Prostate gland (tissue), 2 donors: ENCODE measurements at regions not wholly inside any gene's neighbourhood (a gene's known extent, or its start where the extent isn't known, plus 50 kb on each side); places are given as distances from the start of the nearest gene placed in this dataset.

Source experiments
- DNase-seq: peaks from one replicate; pipeline ENCODE4 v3.0.0-alpha.2; 2019; ENCODE audit warnings: low spot score
- H3K27ac ChIP-seq, 2 donors: fragments of 200-600 bp; sonication (generic); 2 replicates each; pipeline ENCODE4 v1.5.1; 2017 to 2019
- H3K27me3 ChIP-seq: fragments of 200-600 bp; sonication (generic); replicated peaks from 2 replicates; pipeline ENCODE4 v1.5.1; 2019; ENCODE audit not compliant: insufficient read depth
- H3K36me3 ChIP-seq, 2 donors: fragments of 200-600 bp; sonication (generic); 1 replicate in 1 of 2; 2 replicates in 1 of 2; pipeline versions ENCODE4 v1.5.1 to v1.8.1; 2017 to 2019
- H3K4me1 ChIP-seq: fragments of 200-600 bp; sonication (generic); replicated peaks from 2 replicates; pipeline ENCODE4 v1.5.1; 2019
- H3K4me3 ChIP-seq, 2 donors: fragments of 200-600 bp; sonication (generic); 2 replicates each; pipeline ENCODE4 v1.5.1; 2017 to 2019
- H3K9me3 ChIP-seq: fragments of 200-600 bp; sonication (generic); 2 replicates; pipeline ENCODE4 v1.5.1; 2017
- CTCF ChIP-seq, 4 experiments: fragments of 200-600 bp in 2 of 4; fragments of 450-650 bp in 2 of 4; sonication (generic) in 2 of 4; IDR thresholded peaks; 1 replicate in 3 of 4; 2 replicates in 1 of 4; pipeline ENCODE4 v1.5.1; 2016 to 2019; ENCODE audit warnings: antibody characterized with exemption in 4 of 4, mild to moderate bottlenecking in 2 of 4, moderate library complexity in 2 of 4
- POLR2A ChIP-seq: fragments of 450-650 bp; IDR thresholded peaks from one replicate; pipeline ENCODE4 v1.6.1; 2016; ENCODE audit warnings: antibody characterized with exemption, mild to moderate bottlenecking
- POLR2AphosphoS5 ChIP-seq: sonication (generic); formaldehyde crosslinking; IDR thresholded peaks from one replicate; pipeline ENCODE4 v1.6.1; 2017; ENCODE audit warnings: antibody characterized with exemption
- WGBS: methylation state at CpG from one replicate; pipeline ENCODE4 v1.1.5; 2018; 5-methylcytosine and 5-hydroxymethylcytosine counted together
- intact Hi-C: fragments of 100-400 bp; cut with DNase I; formaldehyde crosslinking; loops from one replicate; pipeline ENCODE4 v1.14.2; 2022

DNA sequence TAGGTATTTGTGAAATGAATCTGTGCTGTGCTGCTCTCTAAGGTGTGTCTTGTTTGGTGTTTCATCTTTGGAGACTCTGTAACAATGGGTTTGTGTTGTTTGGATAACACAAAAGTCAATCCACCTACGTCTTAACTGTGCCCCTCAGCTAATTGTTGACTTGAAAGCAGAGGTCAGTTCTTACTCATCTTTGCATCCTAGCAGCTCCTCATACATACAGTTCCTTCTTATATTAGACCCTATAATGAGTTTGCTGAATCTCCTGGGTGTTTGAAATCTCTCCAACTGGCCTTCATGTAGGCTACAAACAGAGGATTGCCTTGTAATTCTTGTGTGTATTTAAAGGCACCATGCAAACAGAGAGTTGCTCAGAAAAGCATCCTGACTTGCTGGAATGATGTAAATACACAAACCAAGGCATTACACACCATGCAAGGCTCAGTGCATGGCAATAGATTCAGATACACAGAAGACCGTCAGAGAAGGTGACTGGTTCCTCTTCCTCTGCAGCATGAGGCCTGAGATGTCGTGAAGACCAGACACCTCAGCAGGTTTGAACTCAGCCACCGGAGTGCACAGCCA, 220.0 kb upstream of the JADE1 start:
- H3K4me1 ChIP-seq, result no peaks in the 10 kb centered on the region
- intact Hi-C loops, result no loop called here
- no peak overlapping the region for H3K4me3 ChIP-seq
- H3K27me3 ChIP-seq, result no peaks in the 10 kb centered on the region
- 72% methylated on average over 4 of the region's 4 CpGs for whole genome bisulfite sequencing
- no peaks in the 10 kb centered on the region for H3K36me3 ChIP-seq
- peak; percentile 64 for TF ChIP-seq POLR2AphosphoS5
- no peak for TF ChIP-seq CTCF (IDR thresholded peaks at IDR 0.05)
- DNase-seq, result peak; percentile 25
- no peaks in the 10 kb centered on the region for H3K9me3 ChIP-seq
- peak overlapping the region in 1 of 2 donors; percentile 2 for H3K27ac ChIP-seq

GRCh38 chr4:128587382-128587781, 222.1 kb upstream of the JADE1 start:
- Histone ChIP-seq H3K9me3 (no peaks in the 10 kb centered on the region), H3K27me3 (no peaks in the 10 kb centered on the region), H3K27ac (no peak overlapping the region), H3K36me3 (no peaks in the 10 kb centered on the region), H3K4me3 (no peak overlapping the region), H3K4me1 (no peaks in the 10 kb centered on the region)
- TF ChIP-seq POLR2A, result no peak
- TF ChIP-seq CTCF (IDR thresholded peaks at IDR 0.05), result no peak
- TF ChIP-seq POLR2AphosphoS5, result no peak
- no peak for DNase-seq
- whole genome bisulfite sequencing, result 99% methylated on average over 5 of the region's 5 CpGs
- intact Hi-C loops, result no loop called here

DNA sequence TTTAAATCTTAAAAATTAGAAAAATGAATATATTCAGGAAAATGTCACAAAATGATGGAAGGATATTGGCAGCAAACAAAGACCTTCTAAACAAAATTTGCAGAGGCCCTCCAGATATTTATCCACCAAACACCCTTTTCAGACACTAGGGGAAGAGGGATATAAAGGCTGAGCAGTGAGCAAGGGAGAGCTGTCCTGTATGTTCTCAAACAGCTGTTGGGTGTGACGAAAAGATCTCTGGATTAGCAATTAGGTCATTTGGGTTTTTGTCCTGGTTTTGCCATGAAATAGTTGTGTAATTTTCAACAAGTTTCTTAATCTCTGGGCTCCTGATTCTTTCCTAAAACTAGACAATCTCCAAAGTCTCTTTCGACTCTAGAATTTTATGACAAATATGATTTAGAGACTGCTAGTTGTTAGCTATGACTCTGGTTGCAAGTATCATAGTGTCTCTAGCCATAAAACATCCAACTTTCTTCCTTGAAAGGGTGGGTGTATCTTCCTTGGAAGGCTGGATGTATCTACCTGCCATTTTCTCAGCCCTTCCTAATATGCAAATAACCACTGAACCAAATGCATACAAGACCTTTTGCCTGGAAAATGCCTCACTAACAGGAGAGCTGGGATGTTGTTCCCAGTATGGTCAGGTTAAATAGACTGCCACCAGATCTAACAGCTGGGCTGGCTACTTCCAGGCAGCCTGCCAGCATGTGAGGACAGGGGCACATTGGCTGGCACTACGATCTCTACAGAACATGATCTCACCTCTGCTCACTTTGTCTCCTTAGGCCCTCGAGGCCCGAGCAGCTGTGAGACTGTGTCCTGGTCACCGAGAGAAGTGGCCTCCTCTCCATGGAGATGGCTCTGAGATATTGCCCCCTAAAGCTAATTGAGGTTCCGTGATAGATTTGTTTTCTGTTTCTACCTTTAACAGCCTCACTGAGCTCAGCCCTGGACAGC, 225.5 kb upstream of the JADE1 start:
- WGBS, result 82% methylated on average over 7 of the region's 7 CpGs
- Histone ChIP-seq H3K4me3 (no peak overlapping the region), H3K36me3 (no peaks in the 10 kb centered on the region), H3K27ac (no peak overlapping the region), H3K4me1 (no peaks in the 10 kb centered on the region), H3K9me3 (no peaks in the 10 kb centered on the region), H3K27me3 (no peaks in the 10 kb centered on the region)
- intact Hi-C loops, result no loop called here
- no peak for TF ChIP-seq CTCF (IDR thresholded peaks at IDR 0.05)
- no peak for TF ChIP-seq POLR2AphosphoS5
- no peak for TF ChIP-seq POLR2A
- DNase-seq, result no peak

- no peak for TF ChIP-seq POLR2AphosphoS5
- TF ChIP-seq CTCF (IDR thresholded peaks at IDR 0.05), result no peak
- no peak for TF ChIP-seq POLR2A
- DNase-seq, result no peak
- no peaks in the 10 kb centered on the region for H3K4me1 ChIP-seq
- no peaks in the 10 kb centered on the region for H3K9me3 ChIP-seq
- H3K27ac ChIP-seq, result no peak overlapping the region
- H3K36me3 ChIP-seq, result no peaks in the 10 kb centered on the region
- intact Hi-C loops, result no loop called here
- no peaks in the 10 kb centered on the region for H3K27me3 ChIP-seq
- WGBS, result 96% methylated on average over 1 of the region's 1 CpG
- no peak overlapping the region for H3K4me3 ChIP-seq
Measured at GRCh38 chr4:128582427-128582870, 227.1 kb upstream of the JADE1 start.
